ENCODE measurements at regions not wholly inside any gene's neighbourhood (a gene's known extent, or its start where the extent isn't known, plus 50 kb on each side); places are given as distances from the start of the nearest gene placed in this dataset.

DNA sequence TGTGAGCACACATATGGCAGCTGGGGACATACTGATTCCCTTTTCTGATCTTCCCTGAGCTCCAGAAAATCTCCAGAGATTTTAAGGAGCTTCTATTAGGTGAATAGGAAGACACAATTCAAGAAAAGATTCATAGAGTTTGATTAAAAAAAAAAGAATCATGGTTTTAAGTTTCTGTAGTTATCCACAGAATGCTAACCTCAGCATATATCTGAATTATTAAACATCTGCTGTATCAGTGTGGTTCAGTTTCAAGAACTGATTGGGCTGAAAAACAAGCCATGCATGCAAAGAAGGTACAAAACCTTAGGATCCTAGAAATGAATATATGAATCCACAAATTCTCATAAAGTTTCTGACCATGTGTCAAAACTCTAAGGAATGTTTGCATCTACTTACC is 94.1 kb upstream of the ZNF438 start:
- no peaks in the 10 kb centered on the region for H3K27me3 ChIP-seq (ENCODE audit: insufficient read depth in 3 of 3, low read length in 2 of 3)
- H3K4me3 ChIP-seq = no peak overlapping the region
- H3K27ac ChIP-seq = no peak overlapping the region
- intact Hi-C loops (cut with DNase I) = no loop called here
- H3K9me3 ChIP-seq = no peaks in the 10 kb centered on the region
- no peaks in the 10 kb centered on the region for H3K36me3 ChIP-seq (ENCODE audit: insufficient read depth in 1 of 2, low read depth in 1 of 2)
- TF ChIP-seq, protein P1, sequence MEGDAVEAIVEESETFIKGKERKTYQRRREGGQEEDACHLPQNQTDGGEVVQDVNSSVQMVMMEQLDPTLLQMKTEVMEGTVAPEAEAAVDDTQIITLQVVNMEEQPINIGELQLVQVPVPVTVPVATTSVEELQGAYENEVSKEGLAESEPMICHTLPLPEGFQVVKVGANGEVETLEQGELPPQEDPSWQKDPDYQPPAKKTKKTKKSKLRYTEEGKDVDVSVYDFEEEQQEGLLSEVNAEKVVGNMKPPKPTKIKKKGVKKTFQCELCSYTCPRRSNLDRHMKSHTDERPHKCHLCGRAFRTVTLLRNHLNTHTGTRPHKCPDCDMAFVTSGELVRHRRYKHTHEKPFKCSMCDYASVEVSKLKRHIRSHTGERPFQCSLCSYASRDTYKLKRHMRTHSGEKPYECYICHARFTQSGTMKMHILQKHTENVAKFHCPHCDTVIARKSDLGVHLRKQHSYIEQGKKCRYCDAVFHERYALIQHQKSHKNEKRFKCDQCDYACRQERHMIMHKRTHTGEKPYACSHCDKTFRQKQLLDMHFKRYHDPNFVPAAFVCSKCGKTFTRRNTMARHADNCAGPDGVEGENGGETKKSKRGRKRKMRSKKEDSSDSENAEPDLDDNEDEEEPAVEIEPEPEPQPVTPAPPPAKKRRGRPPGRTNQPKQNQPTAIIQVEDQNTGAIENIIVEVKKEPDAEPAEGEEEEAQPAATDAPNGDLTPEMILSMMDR (IDR thresholded peaks at IDR 0.05) = no peak
- no peak for DNase-seq
- no peaks in the 10 kb centered on the region for H3K4me1 ChIP-seq
- ATAC-seq = no peak

DNA sequence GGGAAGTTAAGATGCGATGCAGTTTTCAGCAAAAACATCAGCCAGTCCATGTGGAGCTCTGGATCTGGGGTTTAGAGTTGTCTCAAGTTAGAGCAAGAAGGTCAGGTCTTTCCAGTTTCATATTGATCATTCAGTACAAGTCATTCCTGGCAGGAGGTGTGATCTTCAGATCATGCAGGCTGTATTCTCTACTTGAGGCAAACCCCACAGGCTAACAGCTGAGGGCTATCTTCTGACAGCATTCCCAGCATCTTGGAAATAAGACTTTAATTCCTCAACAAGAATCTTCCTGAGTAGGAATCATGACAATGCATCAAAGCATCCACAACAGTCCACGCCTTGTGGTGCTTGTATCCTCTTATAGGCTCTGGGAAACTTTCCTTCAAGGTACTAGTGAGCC is 94.9 kb upstream of the ZNF438 start:
- no peaks in the 10 kb centered on the region for H3K36me3 ChIP-seq (ENCODE audit: insufficient read depth in 1 of 2, low read depth in 1 of 2)
- TF ChIP-seq, protein P1 (IDR thresholded peaks at IDR 0.05) = no peak
- no peak for ATAC-seq
- no peaks in the 10 kb centered on the region for H3K27me3 ChIP-seq (ENCODE audit: insufficient read depth in 3 of 3, low read length in 2 of 3)
- no peak overlapping the region for H3K4me3 ChIP-seq
- intact Hi-C loops (cut with DNase I) = no loop called here
- DNase-seq = no peak
- 96 to 100% (median 99%) methylated on average over 2 of the region's 2 CpGs for WGBS, 3 donors
- no peaks in the 10 kb centered on the region for H3K9me3 ChIP-seq
- H3K27ac ChIP-seq = no peak overlapping the region
- H3K4me1 ChIP-seq = no peaks in the 10 kb centered on the region

DNA sequence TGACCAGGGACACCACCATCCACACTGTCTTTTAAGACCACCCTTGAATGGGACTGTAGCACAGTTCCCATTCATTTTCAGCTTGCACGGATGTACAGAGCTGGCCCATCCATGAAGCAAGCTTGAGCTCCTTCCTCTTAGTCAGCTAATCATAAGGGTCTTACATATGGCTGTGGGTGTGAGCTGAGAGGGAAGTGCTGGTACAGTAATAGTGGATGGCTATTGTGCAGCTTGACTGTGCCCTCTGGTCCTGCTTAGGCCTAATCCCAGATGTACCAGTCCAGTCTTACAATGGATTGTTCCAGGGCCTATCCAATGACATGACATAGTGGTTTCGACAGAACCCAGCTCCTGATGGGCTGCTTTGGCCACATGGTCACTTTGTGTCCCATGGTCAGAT is 96.9 kb upstream of the ZNF438 start:
- TF ChIP-seq, protein P1 (IDR thresholded peaks at IDR 0.05) = no peak
- no peak overlapping the region for H3K27ac ChIP-seq
- 82 to 93% (median 89%) methylated on average over 2 of the region's 2 CpGs for WGBS, 3 donors

DNA sequence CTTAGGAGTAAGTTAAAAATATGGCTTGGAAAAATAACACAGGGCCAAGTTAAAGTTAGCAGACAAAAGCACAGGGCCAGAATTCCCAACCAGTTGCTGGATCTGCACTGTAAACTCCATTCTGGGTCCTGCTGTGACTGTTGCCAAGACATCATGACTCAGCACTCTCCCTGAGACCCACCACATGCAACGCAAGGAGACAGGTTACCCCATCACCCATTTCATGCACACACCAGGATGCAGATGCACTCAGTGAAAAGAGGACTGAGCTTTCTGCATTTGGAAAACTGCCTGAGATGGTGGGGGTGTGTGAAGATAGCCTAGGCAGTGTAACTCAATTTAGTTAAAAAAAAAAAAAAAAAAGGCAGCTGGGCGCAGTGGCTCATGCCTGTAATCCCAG is 97.6 kb upstream of the ZNF438 start:
- H3K4me3 ChIP-seq = no peak overlapping the region
- no peaks in the 10 kb centered on the region for H3K27me3 ChIP-seq (ENCODE audit: insufficient read depth in 3 of 3, low read length in 2 of 3)
- no peak for ATAC-seq
- H3K9me3 ChIP-seq = no peaks in the 10 kb centered on the region
- H3K36me3 ChIP-seq (ENCODE audit: insufficient read depth in 1 of 2, low read depth in 1 of 2) = no peaks in the 10 kb centered on the region
- WGBS, 3 donors = 15 to 62% (median 37%) methylated on average over 1 to 2 of the region's 2 CpGs
- no peak overlapping the region for H3K27ac ChIP-seq
- intact Hi-C loops (cut with DNase I) = no loop called here
- peaks cover 2% of the 10 kb centered on the region for H3K4me1 ChIP-seq
- TF ChIP-seq, protein P1 (IDR thresholded peaks at IDR 0.05) = no peak
- peak in 1 of 2 donors; percentile 40 for DNase-seq

More for the DNA sequence above, 96.9 kb upstream of the ZNF438 start:
- DNase-seq (no peak), ATAC-seq (peak in 1 of 4 donors; percentile 4)
- H3K4me1 ChIP-seq = no peaks in the 10 kb centered on the region
- no peaks in the 10 kb centered on the region for H3K27me3 ChIP-seq (ENCODE audit: insufficient read depth in 3 of 3, low read length in 2 of 3)
- H3K4me3 ChIP-seq = no peak overlapping the region
- no peaks in the 10 kb centered on the region for H3K36me3 ChIP-seq (ENCODE audit: insufficient read depth in 1 of 2, low read depth in 1 of 2)
- no peaks in the 10 kb centered on the region for H3K9me3 ChIP-seq
- intact Hi-C loops (cut with DNase I) = no loop called here

DNA sequence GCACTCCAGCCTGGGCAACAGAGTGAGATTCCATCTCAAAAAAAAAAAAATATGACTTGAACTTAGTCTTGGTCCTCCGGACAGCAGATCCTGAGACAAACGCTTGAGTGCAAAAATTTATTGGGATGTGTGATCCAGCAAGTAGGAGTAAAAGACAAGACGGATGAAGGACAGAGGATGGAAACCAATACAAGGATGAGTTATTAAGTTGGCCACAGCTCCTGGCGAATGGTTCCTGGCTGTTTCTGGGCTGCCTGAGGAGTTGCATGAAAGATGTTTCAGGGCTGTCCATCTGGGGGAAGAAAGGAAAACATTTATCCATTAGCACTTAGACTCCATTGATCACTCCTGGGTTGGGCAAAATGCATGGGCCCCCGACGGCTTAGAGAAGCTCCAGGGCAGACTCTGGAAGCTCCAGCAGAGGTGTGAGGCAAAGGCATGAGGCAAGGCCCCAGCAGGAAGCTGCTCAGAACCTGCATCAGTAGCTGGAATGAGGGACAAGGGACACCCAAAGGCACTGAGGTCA is 98.3 kb upstream of the ZNF438 start:
- H3K4me3 ChIP-seq = no peak overlapping the region

More for the DNA sequence above, 98.3 kb upstream of the ZNF438 start:
- intact Hi-C loops (cut with DNase I) = loop anchor here in 1 of 2 donors (5.0 to 10.0 kb wide), 3 partner anchors 88 to 345 kb away; partner anchors contain the start of gene ZEB1
- 84 to 90% (median 87%) methylated on average over 6 of the region's 6 CpGs for WGBS, 3 donors
- ATAC-seq = no peak
- H3K27ac ChIP-seq = no peak overlapping the region
- H3K27me3 ChIP-seq (ENCODE audit: insufficient read depth in 3 of 3, low read length in 2 of 3) = no peaks in the 10 kb centered on the region
- H3K9me3 ChIP-seq = no peaks in the 10 kb centered on the region
- H3K4me1 ChIP-seq = peaks cover 8% of the 10 kb centered on the region
- no peak for DNase-seq
- TF ChIP-seq, protein P1 (IDR thresholded peaks at IDR 0.05) = no peak
- no peaks in the 10 kb centered on the region for H3K36me3 ChIP-seq (ENCODE audit: insufficient read depth in 1 of 2, low read depth in 1 of 2)
